ENCODE measurements at regions not wholly inside any gene's neighbourhood (a gene's known extent, or its start where the extent isn't known, plus 50 kb on each side); places are given as distances from the start of the nearest gene placed in this dataset.

- TF ChIP-seq, protein P1, sequence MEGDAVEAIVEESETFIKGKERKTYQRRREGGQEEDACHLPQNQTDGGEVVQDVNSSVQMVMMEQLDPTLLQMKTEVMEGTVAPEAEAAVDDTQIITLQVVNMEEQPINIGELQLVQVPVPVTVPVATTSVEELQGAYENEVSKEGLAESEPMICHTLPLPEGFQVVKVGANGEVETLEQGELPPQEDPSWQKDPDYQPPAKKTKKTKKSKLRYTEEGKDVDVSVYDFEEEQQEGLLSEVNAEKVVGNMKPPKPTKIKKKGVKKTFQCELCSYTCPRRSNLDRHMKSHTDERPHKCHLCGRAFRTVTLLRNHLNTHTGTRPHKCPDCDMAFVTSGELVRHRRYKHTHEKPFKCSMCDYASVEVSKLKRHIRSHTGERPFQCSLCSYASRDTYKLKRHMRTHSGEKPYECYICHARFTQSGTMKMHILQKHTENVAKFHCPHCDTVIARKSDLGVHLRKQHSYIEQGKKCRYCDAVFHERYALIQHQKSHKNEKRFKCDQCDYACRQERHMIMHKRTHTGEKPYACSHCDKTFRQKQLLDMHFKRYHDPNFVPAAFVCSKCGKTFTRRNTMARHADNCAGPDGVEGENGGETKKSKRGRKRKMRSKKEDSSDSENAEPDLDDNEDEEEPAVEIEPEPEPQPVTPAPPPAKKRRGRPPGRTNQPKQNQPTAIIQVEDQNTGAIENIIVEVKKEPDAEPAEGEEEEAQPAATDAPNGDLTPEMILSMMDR (IDR thresholded peaks at IDR 0.05): no peak
Measured at GRCh38 chr4:59393780-59394179, 1806.3 kb upstream of the ADGRL3 start.

GRCh38 chr4:59400334-59400733 is 1799.8 kb upstream of the ADGRL3 start:
- TF ChIP-seq, protein P1 (IDR thresholded peaks at IDR 0.05): no peak

GRCh38 chr4:59409647-59410046 is 1790.5 kb upstream of the ADGRL3 start:
- TF ChIP-seq, protein P1 (IDR thresholded peaks at IDR 0.05): no peak

DNA sequence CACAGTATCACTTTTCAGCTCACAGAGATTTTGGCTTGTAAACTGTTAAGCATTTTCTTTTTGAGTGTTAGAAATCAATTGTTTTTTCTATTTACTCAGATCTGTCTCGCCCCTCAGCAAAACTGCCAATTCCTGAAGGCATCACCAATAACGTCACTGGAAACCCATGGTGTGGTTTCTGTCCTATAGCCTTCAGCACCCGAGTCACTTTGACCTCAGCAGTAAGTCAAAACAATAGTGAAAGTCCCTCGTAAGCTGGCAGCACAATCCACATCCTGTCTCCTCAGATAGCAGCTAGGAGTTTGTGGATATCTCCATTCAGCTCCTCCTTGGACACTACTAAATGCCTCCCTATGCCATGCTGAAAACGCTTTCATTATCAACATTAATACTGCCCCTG is 1787.4 kb upstream of the ADGRL3 start:
- TF ChIP-seq, protein P1 (IDR thresholded peaks at IDR 0.05): no peak

- TF ChIP-seq, protein P1 (IDR thresholded peaks at IDR 0.05): no peak
Measured at GRCh38 chr4:59455751-59456150, 1744.4 kb upstream of the ADGRL3 start.

DNA sequence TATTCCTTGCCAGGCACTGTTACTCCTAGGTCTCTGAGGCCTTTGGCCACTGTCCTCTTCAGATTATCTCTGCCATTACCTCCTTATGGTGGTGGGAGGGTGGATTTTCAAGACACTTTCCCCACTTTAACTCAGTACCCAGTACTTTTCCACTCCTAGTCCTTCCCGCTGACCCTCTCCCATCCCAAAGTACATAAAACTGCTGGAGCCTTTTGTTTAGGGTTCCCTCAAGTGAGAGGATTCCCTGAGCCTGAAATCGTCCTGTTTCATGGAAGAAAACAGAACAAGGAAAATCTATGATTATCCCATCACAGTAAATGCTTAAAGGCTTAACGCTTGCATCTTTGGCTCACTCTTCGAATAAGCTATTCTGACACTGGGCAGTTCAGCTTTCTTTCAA is 1742.5 kb upstream of the ADGRL3 start:
- TF ChIP-seq, protein P1 (IDR thresholded peaks at IDR 0.05): no peak

DNA sequence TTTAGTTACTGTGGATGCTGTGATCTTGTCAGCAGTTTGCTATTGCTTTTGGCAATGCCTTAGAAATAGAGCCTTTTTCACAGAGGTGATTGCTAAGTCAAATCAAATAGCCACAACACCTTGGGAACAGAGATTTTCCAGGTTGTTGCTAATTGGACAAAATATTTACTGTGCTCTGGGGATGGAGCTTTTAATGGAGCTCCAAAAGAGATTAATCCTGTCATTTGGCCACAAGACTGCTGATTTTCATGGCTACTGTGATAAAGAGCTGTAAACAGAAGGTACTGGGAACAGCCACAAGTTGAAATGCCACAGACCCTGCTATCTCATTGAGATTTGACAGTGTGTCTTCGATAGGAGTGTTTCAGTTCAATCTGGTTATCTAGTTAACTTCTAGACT is 1715.2 kb upstream of the ADGRL3 start:
- TF ChIP-seq, protein P1 (IDR thresholded peaks at IDR 0.05): no peak

- TF ChIP-seq, protein P1 (IDR thresholded peaks at IDR 0.05): no peak
Measured at GRCh38 chr4:59500103-59500502, 1700.0 kb upstream of the ADGRL3 start.
